DMS 273 (cell line): ENCODE measurements at regions not wholly inside any gene's neighbourhood (a gene's known extent, or its start where the extent isn't known, plus 50 kb on each side); places are given as distances from the start of the nearest gene placed in this dataset.
"Not testable (repeated sequence)": the region's sequence is repeated elsewhere in the genome, so short reads cannot be mapped to it uniquely, and the experiment has no call there.

Experiments used
- DNase-seq: peaks from one replicate; lab custom pipeline; 2025; ENCODE audit not compliant: unreplicated experiment; lab: John Stamatoyannopoulos, UW

- DNase-seq, result no peak
These were observed 327.7 kb downstream of the TMX3 start for GRCh38 chr18:68387246-68387645.

DNA sequence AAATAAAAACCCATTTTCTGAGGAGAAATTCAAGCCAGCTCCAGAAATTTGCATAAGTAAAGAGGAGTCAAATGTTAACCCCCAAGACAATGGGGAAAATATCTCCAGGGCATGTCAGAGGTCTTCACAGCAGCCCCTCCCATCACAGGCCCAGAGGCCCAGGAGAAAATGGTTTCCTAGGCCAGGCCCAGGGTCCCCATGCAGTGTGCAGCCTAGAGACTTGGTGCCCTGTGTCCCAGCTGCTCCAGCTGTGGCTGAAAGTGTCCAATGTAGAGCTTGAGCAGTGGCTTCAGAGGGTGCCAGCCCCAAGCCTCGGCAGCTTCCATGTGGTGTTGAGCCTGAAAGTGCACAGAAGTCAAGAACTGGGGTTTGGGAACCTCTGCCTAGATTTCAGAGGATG, 330.9 kb downstream of the TMX3 start:
- not testable (repeated sequence) for DNase-seq

DNA sequence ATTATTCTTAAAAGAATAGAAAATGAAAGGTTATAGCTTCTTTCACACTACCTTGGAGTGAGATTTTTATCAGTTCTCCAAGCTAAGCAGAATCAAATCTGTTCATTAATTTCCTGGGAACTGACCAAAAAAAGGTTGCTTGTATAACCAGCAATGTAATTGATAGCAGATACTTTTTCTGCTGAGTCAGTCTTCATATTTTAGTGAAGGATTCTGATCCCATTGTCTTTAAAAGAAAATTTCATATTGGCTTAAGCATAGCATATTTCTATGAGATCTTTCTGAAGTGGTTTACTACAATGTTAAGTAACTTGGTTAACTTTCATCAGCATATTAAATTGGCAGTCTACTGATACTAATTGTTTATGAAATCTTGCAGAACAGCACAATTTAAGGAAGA, 338.0 kb downstream of the TMX3 start:
- no peak for DNase-seq

- DNase-seq, result no peak
These were observed 352.0 kb downstream of the TMX3 start for GRCh38 chr18:68362907-68363306.

DNA sequence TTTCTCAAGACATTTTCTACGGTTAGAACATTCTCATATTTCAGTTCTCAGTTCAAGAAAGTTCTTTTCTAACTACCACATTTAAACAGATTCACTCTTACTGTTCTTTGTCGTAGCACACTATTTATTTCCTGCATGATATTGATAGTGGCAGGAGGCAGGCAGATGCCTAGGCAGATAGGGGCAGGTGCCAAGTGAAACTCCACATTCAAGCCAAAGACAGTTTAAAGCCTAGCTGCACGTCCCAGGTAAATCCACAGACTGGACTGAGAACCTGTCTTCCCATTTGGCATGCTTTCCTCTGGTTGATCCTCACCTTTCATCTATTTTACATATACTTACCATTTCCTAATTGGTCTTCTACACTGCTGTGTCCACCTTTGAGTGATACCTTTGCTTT, 359.3 kb downstream of the TMX3 start:
- DNase-seq, result no peak

GRCh38 chr18:68354176-68354575, 360.7 kb downstream of the TMX3 start:
- DNase-seq, result no peak

GRCh38 chr18:68342039-68342659, 372.8 kb downstream of the TMX3 start:
- DNase-seq, result no peak

DNA sequence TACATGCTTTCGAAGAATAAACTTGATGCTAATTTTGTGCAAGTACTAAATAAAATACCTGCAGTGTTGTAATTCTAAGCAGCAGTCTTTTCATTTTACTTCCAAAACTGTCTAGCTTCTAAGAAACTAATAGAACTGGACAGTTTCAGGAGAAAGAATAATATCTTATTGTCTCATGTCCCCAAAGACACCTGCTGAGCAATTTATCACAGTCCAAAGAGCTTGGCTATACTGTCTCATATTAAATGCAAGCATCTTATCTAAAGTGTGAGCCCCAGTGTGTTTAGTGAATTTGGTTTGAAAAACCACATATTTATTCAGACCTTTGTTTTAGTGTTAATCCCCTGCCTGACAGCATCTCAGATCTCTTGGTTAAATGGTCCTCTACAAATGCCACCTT, 374.3 kb downstream of the TMX3 start:
- no peak for DNase-seq

GRCh38 chr18:68330658-68331057, 384.2 kb downstream of the TMX3 start:
- DNase-seq, result no peak

- no peak for DNase-seq
These were observed 391.0 kb downstream of the TMX3 start for GRCh38 chr18:68323921-68324320.

GRCh38 chr18:68316636-68317035, 398.3 kb downstream of the TMX3 start:
- DNase-seq, result no peak

DNA sequence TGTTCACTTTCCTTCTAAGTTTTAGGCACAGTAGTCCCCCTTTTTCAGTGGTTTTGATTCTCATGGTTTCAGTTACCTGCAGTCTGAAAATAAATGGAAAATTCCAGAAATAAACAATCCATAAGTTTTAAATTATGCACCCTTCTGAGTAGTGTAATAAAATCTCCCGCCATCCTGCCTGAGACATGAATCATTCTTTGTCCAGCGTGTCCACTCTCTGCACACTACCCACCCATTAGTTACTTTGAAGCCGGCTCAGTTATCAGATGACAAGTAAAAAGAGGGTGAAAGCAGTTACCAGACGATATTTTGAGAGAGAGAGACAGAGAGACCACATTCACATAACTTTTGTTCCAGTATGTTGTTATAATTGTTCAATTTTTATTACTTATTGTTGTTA, 400.5 kb downstream of the TMX3 start:
- DNase-seq, result no peak

DNA sequence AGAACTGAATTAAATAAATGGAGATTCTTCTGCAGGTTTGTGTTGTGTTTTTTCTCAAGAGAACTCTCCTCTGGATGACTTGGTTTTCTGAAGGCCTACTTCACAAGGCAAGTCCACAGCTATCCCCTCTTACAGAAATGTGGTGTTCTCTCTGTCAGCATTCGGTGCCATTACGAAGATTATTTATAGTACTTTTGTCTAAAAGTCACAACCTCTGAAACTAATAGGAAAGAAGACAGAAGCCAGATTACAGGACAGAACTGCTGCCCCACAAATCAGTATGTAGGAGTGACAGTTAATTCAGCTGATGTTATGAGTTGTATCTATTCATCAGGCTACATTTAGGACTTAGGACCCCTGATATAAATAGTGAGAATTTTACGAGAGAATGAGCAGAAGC, 413.5 kb downstream of the TMX3 start:
- DNase-seq, result no peak

DNA sequence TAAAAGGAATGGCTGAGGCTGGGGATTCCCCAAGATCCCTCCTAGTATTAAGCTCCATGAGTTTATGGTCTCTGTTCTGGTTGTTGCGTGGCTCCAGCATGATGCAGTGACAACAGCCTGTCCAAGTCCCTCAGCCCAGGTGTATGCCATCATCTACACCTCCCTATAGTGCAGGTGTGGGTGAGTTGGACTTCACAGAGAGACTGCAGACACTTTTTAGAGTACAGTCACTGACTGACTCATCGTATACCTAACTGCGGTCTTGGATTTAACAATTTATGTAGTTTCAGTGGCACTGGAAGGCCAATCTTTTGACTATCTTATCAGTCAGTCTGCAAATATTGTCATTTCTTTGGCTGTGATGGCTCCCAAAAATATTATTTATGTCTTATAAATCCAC, 415.0 kb downstream of the TMX3 start:
- no peak for DNase-seq

DNA sequence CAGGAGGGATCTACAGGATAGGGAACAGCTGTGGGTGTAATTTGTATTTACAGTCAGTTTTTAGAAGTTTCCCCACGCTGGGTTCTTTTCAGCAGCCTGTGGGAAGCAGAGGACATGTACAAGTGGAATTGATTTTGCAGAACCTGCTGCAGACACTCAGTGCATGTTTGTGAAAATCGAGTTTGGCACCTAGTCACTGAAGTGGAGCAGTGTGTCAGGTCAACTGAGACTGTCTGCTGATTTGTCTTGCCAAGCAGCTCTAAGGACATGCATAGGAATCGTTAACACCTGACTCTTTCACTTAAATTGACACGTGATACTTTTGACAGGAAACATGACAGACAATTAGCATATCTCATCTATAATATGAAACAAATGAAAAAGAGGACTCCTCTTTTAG, 416.6 kb downstream of the TMX3 start:
- DNase-seq, result peak; percentile 13

- no peak for DNase-seq
These were observed 426.5 kb downstream of the TMX3 start for GRCh38 chr18:68288408-68288807.

GRCh38 chr18:68284236-68284780, 430.6 kb downstream of the TMX3 start:
- DNase-seq, result no peak

- DNase-seq, result no peak
These were observed 431.1 kb downstream of the TMX3 start for GRCh38 chr18:68283834-68284233.

DNA sequence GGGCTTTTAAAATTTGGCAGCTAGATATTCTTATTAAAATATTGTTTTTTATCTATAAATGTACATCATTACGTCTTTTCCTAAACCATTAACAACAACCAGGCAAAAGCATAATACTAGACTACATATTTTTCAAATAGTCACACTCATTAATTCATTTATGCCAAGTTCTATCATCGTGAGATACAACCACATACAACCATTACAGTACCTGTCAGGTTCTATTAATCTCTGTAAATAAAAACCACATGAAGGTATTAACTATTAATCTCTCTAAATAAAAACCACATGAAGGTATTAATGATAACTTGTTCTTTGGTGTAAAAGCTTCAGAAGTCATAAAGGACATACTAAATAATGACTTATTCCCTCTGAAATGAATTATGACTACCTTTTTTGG, 432.7 kb downstream of the TMX3 start:
- no peak for DNase-seq

GRCh38 chr18:68275616-68276015, 439.3 kb downstream of the TMX3 start:
- DNase-seq, result peak; percentile 5

DNA sequence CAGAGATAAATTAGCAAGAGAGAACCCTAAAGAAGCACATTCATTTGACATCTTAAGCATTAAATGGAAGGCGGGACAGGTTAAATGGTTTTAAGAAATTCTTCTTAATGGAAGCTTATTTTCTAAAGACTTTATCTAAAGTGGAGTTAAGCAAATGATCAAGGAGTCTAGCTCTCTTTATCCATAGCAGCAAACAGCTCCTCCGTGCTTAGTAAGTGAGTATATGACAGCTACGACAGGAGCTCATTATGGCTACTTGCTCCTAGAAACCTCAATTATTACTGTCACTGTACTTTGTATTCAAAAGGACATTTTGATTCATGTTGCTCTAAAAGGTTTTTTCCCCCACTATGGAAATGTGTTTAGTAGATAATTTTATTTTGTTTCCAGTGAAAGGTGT, 444.9 kb downstream of the TMX3 start:
- DNase-seq, result no peak

DNA sequence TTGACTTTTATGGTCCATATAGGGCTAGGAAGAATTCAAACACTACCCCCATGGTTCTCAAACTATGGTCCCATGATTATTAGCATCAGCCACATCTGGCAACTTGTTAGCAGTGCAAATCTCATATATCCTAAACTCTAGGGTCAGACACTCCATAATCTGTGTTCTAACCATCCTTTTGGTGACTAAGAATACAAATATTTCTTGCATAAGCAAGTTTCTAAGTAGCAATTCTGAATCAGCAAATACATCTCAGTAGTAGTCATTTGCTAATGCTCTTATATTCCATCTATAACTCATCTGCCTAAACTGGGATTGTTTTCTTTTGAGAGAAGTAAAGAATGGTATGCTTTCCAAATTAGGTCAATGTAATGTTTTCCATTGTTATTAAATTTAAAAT, 447.3 kb downstream of the TMX3 start:
- no peak for DNase-seq

DNA sequence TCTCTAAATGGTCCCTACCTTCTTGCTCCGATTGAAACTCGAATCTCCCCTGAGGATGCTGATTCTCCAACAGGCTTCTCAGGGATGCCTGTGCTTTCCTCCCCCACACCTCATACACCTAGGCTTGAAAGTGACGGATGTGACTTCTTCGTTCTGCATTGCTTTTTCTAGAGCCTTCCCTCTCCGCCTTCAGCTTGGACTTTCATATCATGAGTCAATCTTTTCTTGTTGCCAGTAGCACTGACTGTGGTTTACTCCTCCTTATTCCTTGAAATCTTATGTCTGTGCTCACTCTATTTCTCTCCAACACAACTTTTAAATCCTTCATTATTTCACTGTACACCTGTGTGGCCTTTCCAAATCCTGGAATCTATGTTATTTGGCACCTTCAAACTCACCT, 451.4 kb downstream of the TMX3 start:
- no peak for DNase-seq
